ENCODE measurements at regions not wholly inside any gene's neighbourhood (a gene's known extent, or its start where the extent isn't known, plus 50 kb on each side); places are given as distances from the start of the nearest gene placed in this dataset.

- no peak for DNase-seq (ENCODE audit: low spot score)
Observed at GRCh38 chr6:169998457-169998856, 247.0 kb downstream of the ERMARD start.

GRCh38 chr6:169997930-169998218 is 246.5 kb downstream of the ERMARD start:
- TF ChIP-seq CTCF (IDR thresholded peaks at IDR 0.05; ENCODE audit: poor library complexity) (no peak), EZH2 (IDR thresholded peaks at IDR 0.05; ENCODE audit: borderline replicate concordance) (no peak), EZH2phosphoT487 (IDR thresholded peaks at IDR 0.05; ENCODE audit: low read depth, severe bottlenecking, unreplicated experiment) (no peak)
- no peak overlapping the region for H2AFZ ChIP-seq
- WGBS (ENCODE audit: low lambda C conversion rate, missing lambda C conversion rate): 85% methylated on average over 7 of the region's 7 CpGs
- DNase-seq (ENCODE audit: low spot score): no peak
- H3K9me2 ChIP-seq (replicated peaks; ENCODE audit: insufficient read depth): no peaks in the 10 kb centered on the region
- no peaks in the 10 kb centered on the region for H3K9me3 ChIP-seq (ENCODE audit: low read depth)
- no peak overlapping the region for H3K27ac ChIP-seq
- no peaks in the 10 kb centered on the region for H3K36me3 ChIP-seq (replicated peaks; ENCODE audit: insufficient read depth, low read depth)
- H4K20me1 ChIP-seq (ENCODE audit: insufficient read depth, poor library complexity, severe bottlenecking): no peaks in the 10 kb centered on the region
- H3K27me3 ChIP-seq: no peaks in the 10 kb centered on the region
- no peak overlapping the region for H3K4me3 ChIP-seq
- H3K4me1 ChIP-seq (ENCODE audit: insufficient read depth): no peaks in the 10 kb centered on the region
- no peaks in the 10 kb centered on the region for H3K79me2 ChIP-seq
- no peak overlapping the region for H3K4me2 ChIP-seq

More at GRCh38 chr6:169998457-169998856, 247.0 kb downstream of the ERMARD start:
- no peaks in the 10 kb centered on the region for H3K36me3 ChIP-seq (replicated peaks; ENCODE audit: insufficient read depth, low read depth)
- WGBS (ENCODE audit: low lambda C conversion rate, missing lambda C conversion rate): 93% methylated on average over 7 of the region's 7 CpGs
- H3K4me1 ChIP-seq (ENCODE audit: insufficient read depth): no peaks in the 10 kb centered on the region
- no peaks in the 10 kb centered on the region for H3K9me2 ChIP-seq (replicated peaks; ENCODE audit: insufficient read depth)
- no peaks in the 10 kb centered on the region for H3K27me3 ChIP-seq
- no peak overlapping the region for H3K27ac ChIP-seq
- H4K20me1 ChIP-seq (ENCODE audit: insufficient read depth, poor library complexity, severe bottlenecking): no peaks in the 10 kb centered on the region
- H3K4me2 ChIP-seq: no peak overlapping the region
- TF ChIP-seq EZH2phosphoT487 (IDR thresholded peaks at IDR 0.05; ENCODE audit: low read depth, severe bottlenecking, unreplicated experiment): no peak
- no peak for TF ChIP-seq EZH2 (IDR thresholded peaks at IDR 0.05; ENCODE audit: borderline replicate concordance)
- no peak for TF ChIP-seq CTCF (IDR thresholded peaks at IDR 0.05; ENCODE audit: poor library complexity)
- no peak overlapping the region for H2AFZ ChIP-seq
- no peaks in the 10 kb centered on the region for H3K9me3 ChIP-seq (ENCODE audit: low read depth)
- no peaks in the 10 kb centered on the region for H3K79me2 ChIP-seq
- no peak overlapping the region for H3K4me3 ChIP-seq

- TF ChIP-seq EZH2 (IDR thresholded peaks at IDR 0.05; ENCODE audit: borderline replicate concordance): no peak
- 92% methylated on average over 10 of the region's 11 CpGs for WGBS (ENCODE audit: low lambda C conversion rate, missing lambda C conversion rate)
Observed at GRCh38 chr6:169997187-169997929, 245.9 kb downstream of the ERMARD start.

GRCh38 chr6:169996378-169997051 is 245.1 kb downstream of the ERMARD start:
- Histone ChIP-seq H3K4me1 (ENCODE audit: insufficient read depth) (no peaks in the 10 kb centered on the region), H2AFZ (no peak overlapping the region), H4K20me1 (ENCODE audit: insufficient read depth, poor library complexity, severe bottlenecking) (no peaks in the 10 kb centered on the region), H3K4me2 (no peak overlapping the region), H3K36me3 (replicated peaks; ENCODE audit: insufficient read depth, low read depth) (no peaks in the 10 kb centered on the region), H3K79me2 (no peaks in the 10 kb centered on the region), H3K9me2 (replicated peaks; ENCODE audit: insufficient read depth) (no peaks in the 10 kb centered on the region), H3K9me3 (ENCODE audit: low read depth) (no peaks in the 10 kb centered on the region), H3K27ac (no peak overlapping the region), H3K27me3 (no peaks in the 10 kb centered on the region), H3K4me3 (no peak overlapping the region)
- 84% methylated on average over 5 of the region's 5 CpGs for WGBS (ENCODE audit: low lambda C conversion rate, missing lambda C conversion rate)
- no peak for DNase-seq (ENCODE audit: low spot score)
- TF ChIP-seq EZH2phosphoT487 (IDR thresholded peaks at IDR 0.05; ENCODE audit: low read depth, severe bottlenecking, unreplicated experiment) (no peak), CTCF (IDR thresholded peaks at IDR 0.05; ENCODE audit: poor library complexity) (no peak), EZH2 (IDR thresholded peaks at IDR 0.05; ENCODE audit: borderline replicate concordance) (no peak)

More at GRCh38 chr6:169997187-169997929, 245.9 kb downstream of the ERMARD start:
- H2AFZ ChIP-seq: no peak overlapping the region
- no peaks in the 10 kb centered on the region for H4K20me1 ChIP-seq (ENCODE audit: insufficient read depth, poor library complexity, severe bottlenecking)
- no peak overlapping the region for H3K4me2 ChIP-seq
- H3K27ac ChIP-seq: no peak overlapping the region
- H3K9me3 ChIP-seq (ENCODE audit: low read depth): no peaks in the 10 kb centered on the region
- H3K4me3 ChIP-seq: no peak overlapping the region
- no peaks in the 10 kb centered on the region for H3K79me2 ChIP-seq
- no peaks in the 10 kb centered on the region for H3K9me2 ChIP-seq (replicated peaks; ENCODE audit: insufficient read depth)
- no peaks in the 10 kb centered on the region for H3K4me1 ChIP-seq (ENCODE audit: insufficient read depth)
- DNase-seq (ENCODE audit: low spot score): no peak
- H3K27me3 ChIP-seq: no peaks in the 10 kb centered on the region
- no peaks in the 10 kb centered on the region for H3K36me3 ChIP-seq (replicated peaks; ENCODE audit: insufficient read depth, low read depth)
